ENCODE measurements at regions not wholly inside any gene's neighbourhood (a gene's known extent, or its start where the extent isn't known, plus 50 kb on each side); places are given as distances from the start of the nearest gene placed in this dataset.

DNA sequence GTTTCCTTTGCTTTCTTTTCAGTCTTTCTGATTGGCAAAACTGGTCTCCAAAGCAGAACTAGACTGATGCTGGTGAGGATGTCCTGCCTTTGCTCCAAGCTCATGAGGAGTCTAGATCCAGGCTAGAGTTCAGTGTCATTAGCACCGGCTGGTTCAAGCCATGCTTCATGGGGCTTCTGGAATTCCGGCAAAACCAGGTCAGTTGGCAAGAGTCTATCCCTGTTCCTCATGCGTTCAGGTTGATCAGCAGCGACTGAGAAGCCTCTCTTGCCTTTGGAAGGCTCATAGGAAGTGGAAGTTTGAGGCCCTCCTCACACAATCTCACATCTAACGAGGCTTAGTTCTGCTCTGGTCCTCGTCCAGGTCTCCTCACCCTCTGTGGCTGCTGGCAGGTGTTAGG lies 194.3 kb downstream of the HS3ST3A1 start:
- no peak overlapping the region for H3K4me3 ChIP-seq (ENCODE audit: low read length)
- TF ChIP-seq, protein P1, sequence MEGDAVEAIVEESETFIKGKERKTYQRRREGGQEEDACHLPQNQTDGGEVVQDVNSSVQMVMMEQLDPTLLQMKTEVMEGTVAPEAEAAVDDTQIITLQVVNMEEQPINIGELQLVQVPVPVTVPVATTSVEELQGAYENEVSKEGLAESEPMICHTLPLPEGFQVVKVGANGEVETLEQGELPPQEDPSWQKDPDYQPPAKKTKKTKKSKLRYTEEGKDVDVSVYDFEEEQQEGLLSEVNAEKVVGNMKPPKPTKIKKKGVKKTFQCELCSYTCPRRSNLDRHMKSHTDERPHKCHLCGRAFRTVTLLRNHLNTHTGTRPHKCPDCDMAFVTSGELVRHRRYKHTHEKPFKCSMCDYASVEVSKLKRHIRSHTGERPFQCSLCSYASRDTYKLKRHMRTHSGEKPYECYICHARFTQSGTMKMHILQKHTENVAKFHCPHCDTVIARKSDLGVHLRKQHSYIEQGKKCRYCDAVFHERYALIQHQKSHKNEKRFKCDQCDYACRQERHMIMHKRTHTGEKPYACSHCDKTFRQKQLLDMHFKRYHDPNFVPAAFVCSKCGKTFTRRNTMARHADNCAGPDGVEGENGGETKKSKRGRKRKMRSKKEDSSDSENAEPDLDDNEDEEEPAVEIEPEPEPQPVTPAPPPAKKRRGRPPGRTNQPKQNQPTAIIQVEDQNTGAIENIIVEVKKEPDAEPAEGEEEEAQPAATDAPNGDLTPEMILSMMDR (conservative IDR thresholded peaks at IDR 0.05; ENCODE audit: low read length): no peak
- DNase-seq (ENCODE audit: low read depth): no peak

DNA sequence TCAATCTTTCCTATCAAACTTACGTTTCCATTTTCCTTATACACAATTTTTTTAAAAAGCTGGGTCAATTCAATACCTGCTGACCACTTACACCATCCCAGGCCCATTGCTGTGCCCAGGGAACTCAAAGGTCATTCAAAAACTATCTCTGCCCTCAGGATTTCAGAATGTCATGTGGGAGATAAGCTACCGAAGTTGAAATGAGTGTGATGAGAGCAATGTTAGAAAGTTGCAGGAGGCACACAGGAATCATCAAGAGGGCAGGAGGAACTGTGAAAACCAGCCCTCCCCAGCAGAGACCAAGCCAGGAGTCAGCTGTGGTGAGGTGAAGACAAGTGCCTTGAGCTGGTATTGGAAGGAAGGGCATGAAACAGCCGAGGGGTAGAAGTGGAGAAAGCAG lies 195.9 kb downstream of the HS3ST3A1 start:
- DNase-seq (ENCODE audit: low read depth): no peak
- no peak overlapping the region for H3K4me3 ChIP-seq (ENCODE audit: low read length)
- TF ChIP-seq, protein P1 (conservative IDR thresholded peaks at IDR 0.05; ENCODE audit: low read length): no peak

DNA sequence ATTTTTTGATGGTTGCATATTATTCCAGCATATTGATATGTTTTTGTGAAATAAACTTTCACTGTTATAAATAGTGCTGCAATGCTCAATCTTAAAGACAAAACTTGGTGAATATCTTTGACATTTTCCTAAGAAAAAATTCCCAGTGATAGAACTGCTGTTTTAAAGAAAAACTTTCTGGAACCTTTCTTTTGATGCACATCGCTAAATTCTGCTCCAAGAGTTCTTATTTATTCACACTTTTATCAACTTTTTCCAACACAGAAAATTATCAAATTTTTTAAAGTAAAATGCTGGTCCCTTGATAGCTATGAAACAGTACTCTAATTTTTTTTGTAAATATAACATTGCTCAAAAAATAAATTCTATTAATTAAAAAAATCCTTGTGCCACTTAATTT lies 196.6 kb downstream of the HS3ST3A1 start:
- H3K4me3 ChIP-seq (ENCODE audit: low read length): no peak overlapping the region
- TF ChIP-seq, protein P1 (conservative IDR thresholded peaks at IDR 0.05; ENCODE audit: low read length): no peak
- no peak for DNase-seq (ENCODE audit: low read depth)

DNA sequence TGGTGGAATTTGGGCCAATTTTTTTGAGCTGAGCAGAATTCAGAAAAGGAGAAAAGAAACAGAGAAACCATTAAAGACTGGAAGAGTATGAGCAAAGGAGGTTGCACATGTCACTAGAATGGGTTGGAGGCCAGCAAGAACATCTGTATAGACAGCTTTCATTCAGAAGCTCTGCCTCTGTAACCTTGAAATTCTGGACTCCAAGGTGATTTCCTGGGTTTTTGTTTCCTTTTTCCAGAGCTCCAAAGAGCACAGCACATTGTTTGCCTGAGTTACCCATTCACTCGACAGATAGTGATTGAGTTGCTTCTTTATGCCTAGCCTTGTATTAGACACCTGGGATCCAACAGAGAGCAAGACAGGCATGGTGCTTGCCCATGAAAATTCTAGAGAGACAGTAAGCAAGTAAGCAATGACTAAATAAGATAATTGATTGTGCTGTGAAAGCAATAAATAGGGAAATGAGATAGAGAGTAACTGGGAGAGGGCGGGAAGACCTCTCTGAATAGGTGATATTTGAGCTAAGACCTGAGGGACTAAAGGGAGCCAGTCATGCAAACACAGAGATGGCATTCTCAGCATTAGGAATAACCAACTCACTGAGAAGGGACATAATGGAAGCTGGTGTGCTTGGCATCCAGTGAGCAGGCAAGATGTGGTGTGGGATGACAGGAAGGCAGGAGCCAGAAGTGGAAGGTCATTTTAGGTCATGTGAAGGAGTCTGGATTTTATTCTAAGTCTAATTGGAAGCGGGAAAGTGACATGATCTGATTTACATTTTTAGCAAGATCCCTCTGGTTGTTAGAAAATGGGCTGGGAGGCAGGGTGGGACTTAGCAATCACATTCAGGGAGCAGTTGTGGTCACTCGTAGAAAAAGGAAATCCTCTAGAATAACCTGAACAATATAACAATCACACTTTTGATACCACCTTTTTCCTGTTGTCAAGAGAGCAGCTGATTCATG lies 197.5 kb downstream of the HS3ST3A1 start:
- H3K4me3 ChIP-seq (ENCODE audit: low read length): no peak overlapping the region
- no peak for DNase-seq (ENCODE audit: low read depth)
- TF ChIP-seq, protein P1 (conservative IDR thresholded peaks at IDR 0.05; ENCODE audit: low read length): no peak

DNA sequence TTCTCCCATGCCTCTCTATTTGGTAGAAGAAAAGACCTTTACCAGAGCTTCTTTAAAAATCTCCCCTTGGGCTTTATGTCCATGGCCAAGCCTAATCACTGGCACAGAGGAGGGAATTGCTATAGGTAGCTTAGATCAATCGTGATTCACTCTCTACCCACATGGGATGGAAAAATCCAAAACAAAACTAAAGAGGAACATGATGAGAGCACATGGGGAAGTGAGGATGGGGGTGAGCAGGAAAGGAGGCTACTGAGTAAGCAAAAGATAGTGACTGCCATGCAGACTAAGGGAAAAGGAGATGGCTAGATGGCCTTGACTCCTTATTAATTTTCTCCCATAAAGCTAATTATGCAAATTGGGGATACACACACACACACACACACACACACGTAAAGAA lies 201.2 kb downstream of the HS3ST3A1 start:
- TF ChIP-seq, protein P1 (conservative IDR thresholded peaks at IDR 0.05; ENCODE audit: low read length): no peak
- no peak overlapping the region for H3K4me3 ChIP-seq (ENCODE audit: low read length)
- no peak for DNase-seq (ENCODE audit: low read depth)

DNA sequence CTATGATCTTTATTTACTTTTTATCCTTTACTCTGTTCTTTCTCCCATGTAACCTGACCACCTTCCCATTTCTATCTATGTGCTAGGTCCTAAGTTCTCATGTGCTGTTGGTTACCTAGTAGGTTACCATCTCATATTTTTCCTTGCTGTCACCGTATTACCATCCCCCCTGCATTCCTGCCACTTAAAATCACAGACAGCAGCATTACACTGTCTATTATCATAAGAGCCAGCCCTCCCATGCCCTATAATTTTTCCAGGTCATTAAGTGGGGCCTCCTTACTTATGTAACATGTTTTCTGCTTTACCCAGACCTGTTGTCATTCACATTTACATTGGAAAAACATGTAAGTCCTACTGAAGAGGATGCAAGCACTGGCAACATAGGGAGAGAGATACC lies 202.9 kb downstream of the HS3ST3A1 start:
- no peak overlapping the region for H3K4me3 ChIP-seq (ENCODE audit: low read length)
- TF ChIP-seq, protein P1 (conservative IDR thresholded peaks at IDR 0.05; ENCODE audit: low read length): no peak
- no peak for DNase-seq (ENCODE audit: low read depth)

DNA sequence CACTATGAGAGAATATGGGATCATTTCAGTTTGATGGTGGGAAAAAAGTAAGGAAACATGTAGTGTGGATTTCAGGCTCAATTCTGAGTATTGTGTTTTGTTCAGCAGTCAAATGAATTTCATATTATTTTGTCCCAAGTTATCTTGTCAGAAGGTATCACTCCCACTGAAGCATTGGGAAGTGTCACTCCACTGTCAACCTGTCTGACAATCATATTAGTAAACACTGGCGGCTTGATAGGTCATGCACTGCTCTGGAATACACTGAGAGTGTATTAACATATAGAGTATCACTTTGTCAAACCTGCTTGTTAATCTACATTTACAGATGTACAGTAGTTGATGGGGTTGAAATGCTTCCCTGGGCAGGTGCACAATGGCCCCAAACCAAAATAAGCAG lies 203.6 kb downstream of the HS3ST3A1 start:
- no peak overlapping the region for H3K4me3 ChIP-seq (ENCODE audit: low read length)
- DNase-seq (ENCODE audit: low read depth): no peak
- TF ChIP-seq, protein P1 (conservative IDR thresholded peaks at IDR 0.05; ENCODE audit: low read length): no peak
